ENCODE measurements at regions not wholly inside any gene's neighbourhood (a gene's known extent, or its start where the extent isn't known, plus 50 kb on each side); places are given as distances from the start of the nearest gene placed in this dataset.

- H3K4me3 ChIP-seq (ENCODE audit: low read length), result no peak overlapping the region
- TF ChIP-seq RAD21 (conservative IDR thresholded peaks at IDR 0.05) (no peak), EP300 (conservative IDR thresholded peaks at IDR 0.05; ENCODE audit: poor library complexity, severe bottlenecking) (no peak), TAF1 (IDR thresholded peaks at IDR 0.05; ENCODE audit: low read depth) (no peak), MXI1 (conservative IDR thresholded peaks at IDR 0.05; ENCODE audit: poor library complexity, severe bottlenecking) (no peak), SMC3 (conservative IDR thresholded peaks at IDR 0.05; ENCODE audit: poor library complexity) (no peak), POLR2AphosphoS5 (IDR thresholded peaks at IDR 0.05) (no peak), EZH2 (IDR thresholded peaks at IDR 0.05; ENCODE audit: borderline replicate concordance, insufficient read depth, low read length, poor library complexity, severe bottlenecking) (no peak)
- TF ChIP-seq, protein P1, sequence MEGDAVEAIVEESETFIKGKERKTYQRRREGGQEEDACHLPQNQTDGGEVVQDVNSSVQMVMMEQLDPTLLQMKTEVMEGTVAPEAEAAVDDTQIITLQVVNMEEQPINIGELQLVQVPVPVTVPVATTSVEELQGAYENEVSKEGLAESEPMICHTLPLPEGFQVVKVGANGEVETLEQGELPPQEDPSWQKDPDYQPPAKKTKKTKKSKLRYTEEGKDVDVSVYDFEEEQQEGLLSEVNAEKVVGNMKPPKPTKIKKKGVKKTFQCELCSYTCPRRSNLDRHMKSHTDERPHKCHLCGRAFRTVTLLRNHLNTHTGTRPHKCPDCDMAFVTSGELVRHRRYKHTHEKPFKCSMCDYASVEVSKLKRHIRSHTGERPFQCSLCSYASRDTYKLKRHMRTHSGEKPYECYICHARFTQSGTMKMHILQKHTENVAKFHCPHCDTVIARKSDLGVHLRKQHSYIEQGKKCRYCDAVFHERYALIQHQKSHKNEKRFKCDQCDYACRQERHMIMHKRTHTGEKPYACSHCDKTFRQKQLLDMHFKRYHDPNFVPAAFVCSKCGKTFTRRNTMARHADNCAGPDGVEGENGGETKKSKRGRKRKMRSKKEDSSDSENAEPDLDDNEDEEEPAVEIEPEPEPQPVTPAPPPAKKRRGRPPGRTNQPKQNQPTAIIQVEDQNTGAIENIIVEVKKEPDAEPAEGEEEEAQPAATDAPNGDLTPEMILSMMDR (IDR thresholded peaks at IDR 0.05; ENCODE audit: poor library complexity, severe bottlenecking), result no peak
- TF ChIP-seq, protein P2, sequence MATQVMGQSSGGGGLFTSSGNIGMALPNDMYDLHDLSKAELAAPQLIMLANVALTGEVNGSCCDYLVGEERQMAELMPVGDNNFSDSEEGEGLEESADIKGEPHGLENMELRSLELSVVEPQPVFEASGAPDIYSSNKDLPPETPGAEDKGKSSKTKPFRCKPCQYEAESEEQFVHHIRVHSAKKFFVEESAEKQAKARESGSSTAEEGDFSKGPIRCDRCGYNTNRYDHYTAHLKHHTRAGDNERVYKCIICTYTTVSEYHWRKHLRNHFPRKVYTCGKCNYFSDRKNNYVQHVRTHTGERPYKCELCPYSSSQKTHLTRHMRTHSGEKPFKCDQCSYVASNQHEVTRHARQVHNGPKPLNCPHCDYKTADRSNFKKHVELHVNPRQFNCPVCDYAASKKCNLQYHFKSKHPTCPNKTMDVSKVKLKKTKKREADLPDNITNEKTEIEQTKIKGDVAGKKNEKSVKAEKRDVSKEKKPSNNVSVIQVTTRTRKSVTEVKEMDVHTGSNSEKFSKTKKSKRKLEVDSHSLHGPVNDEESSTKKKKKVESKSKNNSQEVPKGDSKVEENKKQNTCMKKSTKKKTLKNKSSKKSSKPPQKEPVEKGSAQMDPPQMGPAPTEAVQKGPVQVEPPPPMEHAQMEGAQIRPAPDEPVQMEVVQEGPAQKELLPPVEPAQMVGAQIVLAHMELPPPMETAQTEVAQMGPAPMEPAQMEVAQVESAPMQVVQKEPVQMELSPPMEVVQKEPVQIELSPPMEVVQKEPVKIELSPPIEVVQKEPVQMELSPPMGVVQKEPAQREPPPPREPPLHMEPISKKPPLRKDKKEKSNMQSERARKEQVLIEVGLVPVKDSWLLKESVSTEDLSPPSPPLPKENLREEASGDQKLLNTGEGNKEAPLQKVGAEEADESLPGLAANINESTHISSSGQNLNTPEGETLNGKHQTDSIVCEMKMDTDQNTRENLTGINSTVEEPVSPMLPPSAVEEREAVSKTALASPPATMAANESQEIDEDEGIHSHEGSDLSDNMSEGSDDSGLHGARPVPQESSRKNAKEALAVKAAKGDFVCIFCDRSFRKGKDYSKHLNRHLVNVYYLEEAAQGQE (IDR thresholded peaks at IDR 0.05; ENCODE audit: borderline replicate concordance), result no peak
- no peaks in the 10 kb centered on the region for H3K79me2 ChIP-seq (replicated peaks; ENCODE audit: insufficient read depth, low read length)
- no peak overlapping the region for H2AFZ ChIP-seq (ENCODE audit: low read depth, low read length)
- H3K27ac ChIP-seq (ENCODE audit: low read length), result no peak overlapping the region
- H3F3A ChIP-seq (ENCODE audit: insufficient read depth, low read length, poor library complexity, severe bottlenecking), result no peaks in the 10 kb centered on the region
- no peaks in the 10 kb centered on the region for H3K9me3 ChIP-seq (ENCODE audit: low read length)
- H3K9me2 ChIP-seq (ENCODE audit: insufficient read depth, low read length), result no peaks in the 10 kb centered on the region
- H4K20me1 ChIP-seq (ENCODE audit: insufficient read depth), result no peaks in the 10 kb centered on the region
- H3K9ac ChIP-seq (ENCODE audit: low read length), result no peak overlapping the region
- no peaks in the 10 kb centered on the region for H3K36me3 ChIP-seq (ENCODE audit: insufficient read depth, low read length)
- H3K27me3 ChIP-seq (ENCODE audit: insufficient read depth, low read depth, low read length), result no peaks in the 10 kb centered on the region
- H3K4me2 ChIP-seq (ENCODE audit: low read length), result no peak overlapping the region
Measured at GRCh38 chr3:94928921-94929320, 866.1 kb downstream of the NSUN3 start.

GRCh38 chr3:94935738-94936580 lies 873.1 kb downstream of the NSUN3 start:
- H3F3A ChIP-seq (ENCODE audit: insufficient read depth, low read length, poor library complexity, severe bottlenecking), result no peaks in the 10 kb centered on the region
- H3K27ac ChIP-seq (ENCODE audit: low read length), result no peak overlapping the region
- H3K9ac ChIP-seq (ENCODE audit: low read length), result no peak overlapping the region
- no peaks in the 10 kb centered on the region for H3K36me3 ChIP-seq (ENCODE audit: insufficient read depth, low read length)
- H3K4me3 ChIP-seq (ENCODE audit: low read length), result no peak overlapping the region
- no peaks in the 10 kb centered on the region for H3K9me2 ChIP-seq (ENCODE audit: insufficient read depth, low read length)
- no peak overlapping the region for H2AFZ ChIP-seq (ENCODE audit: low read depth, low read length)
- H3K9me3 ChIP-seq (ENCODE audit: low read length), result peaks cover under 1% of the 10 kb centered on the region
- no peaks in the 10 kb centered on the region for H3K79me2 ChIP-seq (replicated peaks; ENCODE audit: insufficient read depth, low read length)
- TF ChIP-seq POLR2AphosphoS5 (IDR thresholded peaks at IDR 0.05), result no peak
- TF ChIP-seq, protein P2 (IDR thresholded peaks at IDR 0.05; ENCODE audit: borderline replicate concordance), result no peak
- no peak for TF ChIP-seq EP300 (conservative IDR thresholded peaks at IDR 0.05; ENCODE audit: poor library complexity, severe bottlenecking)
- no peak for TF ChIP-seq RAD21 (conservative IDR thresholded peaks at IDR 0.05)
- no peak for TF ChIP-seq SMC3 (conservative IDR thresholded peaks at IDR 0.05; ENCODE audit: poor library complexity)
- no peak for TF ChIP-seq TAF1 (IDR thresholded peaks at IDR 0.05; ENCODE audit: low read depth)
- TF ChIP-seq, protein P1 (IDR thresholded peaks at IDR 0.05; ENCODE audit: poor library complexity, severe bottlenecking), result no peak
- TF ChIP-seq MXI1 (conservative IDR thresholded peaks at IDR 0.05; ENCODE audit: poor library complexity, severe bottlenecking), result no peak
- TF ChIP-seq EZH2 (IDR thresholded peaks at IDR 0.05; ENCODE audit: borderline replicate concordance, insufficient read depth, low read length, poor library complexity, severe bottlenecking), result no peak
- H3K4me2 ChIP-seq (ENCODE audit: low read length), result no peak overlapping the region
- no peaks in the 10 kb centered on the region for H4K20me1 ChIP-seq (ENCODE audit: insufficient read depth)
- no peaks in the 10 kb centered on the region for H3K27me3 ChIP-seq (ENCODE audit: insufficient read depth, low read depth, low read length)
